ENCODE measurements at regions not wholly inside any gene's neighbourhood (a gene's known extent, or its start where the extent isn't known, plus 50 kb on each side); places are given as distances from the start of the nearest gene placed in this dataset.

- Mint-ChIP-seq H3K9me3 (peaks cover 0 to 2% (median 0%) of the 10 kb centered on the region in 11 donors), H3K27me3 (peaks cover 0 to 4% (median 0%) of the 10 kb centered on the region in 5 donors), H3K4me1 (no peaks in the 10 kb centered on the region), H3K27ac (no peak overlapping the region), H3K36me3 (no peaks in the 10 kb centered on the region), H3K4me3 (no peak overlapping the region)
- no peak overlapping the region for H3K4me3 ChIP-seq (ENCODE audit: low read length)
- H3K9me3 ChIP-seq (ENCODE audit: control insufficient read depth in 2 of 3, low read length in 3 of 3): no peaks in the 10 kb centered on the region
- CTCF ChIA-PET: no interaction called here
- POLR2A ChIA-PET: no interaction called here
- no peaks in the 10 kb centered on the region for H3K36me3 ChIP-seq (ENCODE audit: control insufficient read depth in 2 of 3, insufficient read depth in 3 of 3, low read length in 3 of 3)
- ATAC-seq: no peak
- intact Hi-C loops (cut with micrococcal nuclease): no loop called here
- DNase-seq: no peak
- no peaks in the 10 kb centered on the region for H3K4me1 ChIP-seq (ENCODE audit: control insufficient read depth in 2 of 2, insufficient read depth in 2 of 2, low read length in 2 of 2)
- no peak overlapping the region for H3K27ac ChIP-seq (ENCODE audit: low read depth, low read length)
- H3K27me3 ChIP-seq (ENCODE audit: control insufficient read depth in 2 of 2, insufficient read depth in 2 of 2, low read length in 2 of 2): no peaks in the 10 kb centered on the region
Observed at GRCh38 chr9:101877439-101877838, 139.0 kb upstream of the GRIN3A start.

GRCh38 chr9:101861472-101861871 is 123.0 kb upstream of the GRIN3A start:
- POLR2A ChIA-PET: no interaction called here

GRCh38 chr9:101860920-101861319 is 122.5 kb upstream of the GRIN3A start:
- peaks cover 0 to 8% (median 0%) of the 10 kb centered on the region in 11 donors for H3K9me3 Mint-ChIP-seq
- Histone ChIP-seq H3K4me3 (ENCODE audit: low read length) (no peak overlapping the region), H3K27me3 (ENCODE audit: control insufficient read depth in 2 of 2, insufficient read depth in 2 of 2, low read length in 2 of 2) (no peaks in the 10 kb centered on the region), H3K36me3 (ENCODE audit: control insufficient read depth in 2 of 3, insufficient read depth in 3 of 3, low read length in 3 of 3) (no peaks in the 10 kb centered on the region), H3K4me1 (ENCODE audit: control insufficient read depth in 2 of 2, insufficient read depth in 2 of 2, low read length in 2 of 2) (no peaks in the 10 kb centered on the region), H3K9me3 (ENCODE audit: control insufficient read depth in 2 of 3, low read length in 3 of 3) (no peaks in the 10 kb centered on the region), H3K27ac (ENCODE audit: low read depth, low read length) (no peak overlapping the region)
- H3K27me3 Mint-ChIP-seq: peaks cover 0 to 13% (median 0%) of the 10 kb centered on the region in 5 donors
- no peak overlapping the region for H3K4me3 Mint-ChIP-seq
- H3K4me1 Mint-ChIP-seq: no peaks in the 10 kb centered on the region
- ATAC-seq (no peak), DNase-seq (no peak)
- ChIA-PET POLR2A (no interaction called here), CTCF (no interaction called here)
- no peak overlapping the region for H3K27ac Mint-ChIP-seq
- no peaks in the 10 kb centered on the region for H3K36me3 Mint-ChIP-seq
- intact Hi-C loops (cut with micrococcal nuclease): no loop called here

More at GRCh38 chr9:101861472-101861871, 123.0 kb upstream of the GRIN3A start:
- Mint-ChIP-seq H3K9me3 (peaks cover 0 to 8% (median 0%) of the 10 kb centered on the region in 11 donors), H3K4me1 (no peaks in the 10 kb centered on the region), H3K36me3 (no peaks in the 10 kb centered on the region), H3K4me3 (no peak overlapping the region), H3K27me3 (peaks cover 0 to 13% (median 0%) of the 10 kb centered on the region in 5 donors), H3K27ac (no peak overlapping the region)
- CTCF ChIA-PET: no interaction called here
- no peaks in the 10 kb centered on the region for H3K4me1 ChIP-seq (ENCODE audit: control insufficient read depth in 2 of 2, insufficient read depth in 2 of 2, low read length in 2 of 2)
- no peak for DNase-seq
- no peak overlapping the region for H3K27ac ChIP-seq (ENCODE audit: low read depth, low read length)
- no peaks in the 10 kb centered on the region for H3K36me3 ChIP-seq (ENCODE audit: control insufficient read depth in 2 of 3, insufficient read depth in 3 of 3, low read length in 3 of 3)
- no peaks in the 10 kb centered on the region for H3K9me3 ChIP-seq (ENCODE audit: control insufficient read depth in 2 of 3, low read length in 3 of 3)
- no peak overlapping the region for H3K4me3 ChIP-seq (ENCODE audit: low read length)
- intact Hi-C loops (cut with micrococcal nuclease): no loop called here
- no peak for ATAC-seq
- H3K27me3 ChIP-seq (ENCODE audit: control insufficient read depth in 2 of 2, insufficient read depth in 2 of 2, low read length in 2 of 2): no peaks in the 10 kb centered on the region

- no peaks in the 10 kb centered on the region for H3K4me1 ChIP-seq (ENCODE audit: control insufficient read depth in 2 of 2, insufficient read depth in 2 of 2, low read length in 2 of 2)
- Mint-ChIP-seq H3K9me3 (peaks cover 0 to 8% (median 0%) of the 10 kb centered on the region in 11 donors), H3K36me3 (no peaks in the 10 kb centered on the region), H3K4me3 (no peak overlapping the region), H3K27me3 (peaks cover 0 to 11% (median 0%) of the 10 kb centered on the region in 5 donors), H3K4me1 (no peaks in the 10 kb centered on the region), H3K27ac (no peak overlapping the region)
- CTCF ChIA-PET: no interaction called here
- no peak overlapping the region for H3K27ac ChIP-seq (ENCODE audit: low read depth, low read length)
- no peak for ATAC-seq
- H3K36me3 ChIP-seq (ENCODE audit: control insufficient read depth in 2 of 3, insufficient read depth in 3 of 3, low read length in 3 of 3): no peaks in the 10 kb centered on the region
- POLR2A ChIA-PET: no interaction called here
- no peak for DNase-seq
- no peaks in the 10 kb centered on the region for H3K27me3 ChIP-seq (ENCODE audit: control insufficient read depth in 2 of 2, insufficient read depth in 2 of 2, low read length in 2 of 2)
- no peak overlapping the region for H3K4me3 ChIP-seq (ENCODE audit: low read length)
- intact Hi-C loops (cut with micrococcal nuclease): no loop called here
- no peaks in the 10 kb centered on the region for H3K9me3 ChIP-seq (ENCODE audit: control insufficient read depth in 2 of 3, low read length in 3 of 3)
Observed at GRCh38 chr9:101859620-101860019, 121.2 kb upstream of the GRIN3A start.

DNA sequence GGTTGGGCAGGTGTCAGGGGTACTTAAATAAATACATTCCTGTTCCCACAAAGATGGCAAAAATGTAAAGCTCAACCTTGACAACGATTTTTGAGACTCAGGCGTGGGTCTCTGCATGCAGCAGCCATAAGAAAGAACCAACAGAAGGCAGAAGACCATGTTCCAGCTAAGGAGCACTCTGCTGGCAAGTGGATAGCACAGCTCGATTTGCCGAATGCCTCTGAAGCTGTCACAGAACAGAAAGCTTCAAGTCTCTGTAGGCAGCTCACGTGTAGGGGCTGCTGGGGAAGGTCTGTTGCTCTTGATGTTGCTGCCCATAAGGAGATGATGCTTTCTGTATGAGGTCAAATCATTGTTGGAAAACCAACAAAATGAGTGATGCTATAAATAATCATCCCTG is 119.6 kb upstream of the GRIN3A start:
- Histone ChIP-seq H3K9me3 (ENCODE audit: control insufficient read depth in 2 of 3, low read length in 3 of 3) (no peaks in the 10 kb centered on the region), H3K36me3 (ENCODE audit: control insufficient read depth in 2 of 3, insufficient read depth in 3 of 3, low read length in 3 of 3) (no peaks in the 10 kb centered on the region), H3K4me3 (ENCODE audit: low read length) (no peak overlapping the region), H3K4me1 (ENCODE audit: control insufficient read depth in 2 of 2, insufficient read depth in 2 of 2, low read length in 2 of 2) (no peaks in the 10 kb centered on the region), H3K27ac (ENCODE audit: low read depth, low read length) (no peak overlapping the region), H3K27me3 (ENCODE audit: control insufficient read depth in 2 of 2, insufficient read depth in 2 of 2, low read length in 2 of 2) (no peaks in the 10 kb centered on the region)
- H3K4me1 Mint-ChIP-seq: no peaks in the 10 kb centered on the region
- H3K27ac Mint-ChIP-seq: no peak overlapping the region
- CTCF ChIA-PET: no interaction called here
- POLR2A ChIA-PET: no interaction called here
- H3K36me3 Mint-ChIP-seq: no peaks in the 10 kb centered on the region
- H3K9me3 Mint-ChIP-seq: peaks cover 0 to 8% (median 0%) of the 10 kb centered on the region in 11 donors
- intact Hi-C loops (cut with micrococcal nuclease): no loop called here
- DNase-seq: no peak
- no peak for ATAC-seq
- H3K27me3 Mint-ChIP-seq: peaks cover 0 to 13% (median 0%) of the 10 kb centered on the region in 5 donors
- H3K4me3 Mint-ChIP-seq: no peak overlapping the region

- CTCF ChIA-PET: no interaction called here
- DNase-seq (no peak), ATAC-seq (no peak)
- Histone ChIP-seq H3K4me1 (ENCODE audit: control insufficient read depth in 2 of 2, insufficient read depth in 2 of 2, low read length in 2 of 2) (no peaks in the 10 kb centered on the region), H3K4me3 (ENCODE audit: low read length) (no peak overlapping the region), H3K36me3 (ENCODE audit: control insufficient read depth in 2 of 3, insufficient read depth in 3 of 3, low read length in 3 of 3) (no peaks in the 10 kb centered on the region), H3K9me3 (ENCODE audit: control insufficient read depth in 2 of 3, low read length in 3 of 3) (no peaks in the 10 kb centered on the region), H3K27ac (ENCODE audit: low read depth, low read length) (no peak overlapping the region), H3K27me3 (ENCODE audit: control insufficient read depth in 2 of 2, insufficient read depth in 2 of 2, low read length in 2 of 2) (no peaks in the 10 kb centered on the region)
- intact Hi-C loops (cut with micrococcal nuclease): no loop called here
- no peaks in the 10 kb centered on the region for H3K36me3 Mint-ChIP-seq
- H3K9me3 Mint-ChIP-seq: peaks cover 0 to 6% (median 0%) of the 10 kb centered on the region in 11 donors
- H3K27ac Mint-ChIP-seq: no peak overlapping the region
- H3K4me1 Mint-ChIP-seq: no peaks in the 10 kb centered on the region
- no peak overlapping the region for H3K4me3 Mint-ChIP-seq
- POLR2A ChIA-PET: no interaction called here
- peaks cover 0 to 7% (median 0%) of the 10 kb centered on the region in 5 donors for H3K27me3 Mint-ChIP-seq
Observed at GRCh38 chr9:101849102-101849707, 110.8 kb upstream of the GRIN3A start.

DNA sequence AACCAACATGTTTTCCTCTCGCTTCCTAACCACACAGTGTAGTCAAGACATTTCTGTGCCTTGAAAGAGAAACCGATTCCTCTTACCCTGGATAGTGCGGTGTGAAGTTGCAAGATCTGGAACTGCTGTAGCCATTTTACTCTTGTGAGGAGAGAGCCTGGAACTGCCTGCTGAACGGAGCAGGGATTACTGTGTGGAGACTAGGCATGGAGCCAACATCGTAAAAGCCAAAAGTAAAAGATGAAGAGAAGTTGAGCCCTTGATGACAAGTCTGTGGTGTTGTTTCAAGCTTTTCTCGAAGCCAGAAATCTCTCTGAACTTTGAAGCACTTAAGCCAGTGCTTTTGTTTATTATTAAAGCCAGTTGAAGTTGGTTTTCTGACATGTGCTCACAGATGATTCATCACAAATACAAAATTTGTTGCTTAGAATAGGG is 110.1 kb upstream of the GRIN3A start:
- no peaks in the 10 kb centered on the region for H3K36me3 Mint-ChIP-seq
- Histone ChIP-seq H3K36me3 (ENCODE audit: control insufficient read depth in 2 of 3, insufficient read depth in 3 of 3, low read length in 3 of 3) (no peaks in the 10 kb centered on the region), H3K9me3 (ENCODE audit: control insufficient read depth in 2 of 3, low read length in 3 of 3) (no peaks in the 10 kb centered on the region), H3K4me1 (ENCODE audit: control insufficient read depth in 2 of 2, insufficient read depth in 2 of 2, low read length in 2 of 2) (no peaks in the 10 kb centered on the region), H3K4me3 (ENCODE audit: low read length) (no peak overlapping the region), H3K27me3 (ENCODE audit: control insufficient read depth in 2 of 2, insufficient read depth in 2 of 2, low read length in 2 of 2) (no peaks in the 10 kb centered on the region), H3K27ac (ENCODE audit: low read depth, low read length) (no peak overlapping the region)
- intact Hi-C loops (cut with micrococcal nuclease): no loop called here
- no peak overlapping the region for H3K4me3 Mint-ChIP-seq
- ChIA-PET POLR2A (no interaction called here), CTCF (no interaction called here)
- no peak for DNase-seq
- H3K27ac Mint-ChIP-seq: no peak overlapping the region
- peaks cover 0 to 6% (median 0%) of the 10 kb centered on the region in 5 donors for H3K27me3 Mint-ChIP-seq
- H3K4me1 Mint-ChIP-seq: no peaks in the 10 kb centered on the region
- peaks cover 0 to 6% (median 0%) of the 10 kb centered on the region in 11 donors for H3K9me3 Mint-ChIP-seq
- no peak for ATAC-seq
